ENCODE measurements at regions not wholly inside any gene's neighbourhood (a gene's known extent, or its start where the extent isn't known, plus 50 kb on each side); places are given as distances from the start of the nearest gene placed in this dataset.
A peak's percentile ranks its signal among the peaks of the same experiment; 100 is the strongest.

GRCh38 chr1:87278825-87279535 is 49.7 kb upstream of the LMO4 start:
- peak; percentile 43 for DNase-seq
